OCI-LY7 (cell line): ENCODE measurements at regions not wholly inside any gene's neighbourhood (a gene's known extent, or its start where the extent isn't known, plus 50 kb on each side); places are given as distances from the start of the nearest gene placed in this dataset.

Source experiments
- EZH2phosphoT487 ChIP-seq: fragments of 200-600 bp; sonication (generic); IDR thresholded peaks from 2 replicates; pipeline ENCODE4 v1.6.1; 2018; ENCODE audit warnings: low read depth, borderline replicate concordance, mild to moderate bottlenecking, mixed run types, antibody characterized with exemption, low read length, moderate library complexity, mixed read lengths
- TF ChIP-seq, protein P1 (sequence below): fragments of 200-600 bp; sonication (generic); conservative IDR thresholded peaks from 2 replicates; pipeline ENCODE4 v1.5.1; 2014; ENCODE audit warnings: mild to moderate bottlenecking, antibody characterized with exemption, low read length, moderate library complexity, mixed read lengths

DNA sequence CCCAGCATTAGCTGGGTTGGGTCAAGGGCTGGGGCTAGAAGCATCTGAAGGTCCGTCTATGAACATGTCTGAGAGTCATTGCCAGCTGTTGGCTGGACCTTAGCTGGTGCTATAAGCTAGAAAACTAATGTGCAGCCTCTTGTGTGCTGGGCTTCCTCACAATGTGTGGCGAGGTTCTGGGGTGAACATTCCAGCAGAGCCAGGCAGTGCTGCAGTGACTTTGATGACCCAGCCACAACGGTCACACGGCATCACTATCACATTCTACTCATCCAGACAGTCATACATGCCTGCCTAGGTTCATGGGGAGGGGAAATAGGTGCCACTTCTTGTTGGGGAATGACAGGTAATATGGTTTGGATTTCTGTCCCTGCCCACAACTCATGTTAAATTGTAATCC lies 260.5 kb downstream of the CYP26B1 start:
- TF ChIP-seq, protein P1, sequence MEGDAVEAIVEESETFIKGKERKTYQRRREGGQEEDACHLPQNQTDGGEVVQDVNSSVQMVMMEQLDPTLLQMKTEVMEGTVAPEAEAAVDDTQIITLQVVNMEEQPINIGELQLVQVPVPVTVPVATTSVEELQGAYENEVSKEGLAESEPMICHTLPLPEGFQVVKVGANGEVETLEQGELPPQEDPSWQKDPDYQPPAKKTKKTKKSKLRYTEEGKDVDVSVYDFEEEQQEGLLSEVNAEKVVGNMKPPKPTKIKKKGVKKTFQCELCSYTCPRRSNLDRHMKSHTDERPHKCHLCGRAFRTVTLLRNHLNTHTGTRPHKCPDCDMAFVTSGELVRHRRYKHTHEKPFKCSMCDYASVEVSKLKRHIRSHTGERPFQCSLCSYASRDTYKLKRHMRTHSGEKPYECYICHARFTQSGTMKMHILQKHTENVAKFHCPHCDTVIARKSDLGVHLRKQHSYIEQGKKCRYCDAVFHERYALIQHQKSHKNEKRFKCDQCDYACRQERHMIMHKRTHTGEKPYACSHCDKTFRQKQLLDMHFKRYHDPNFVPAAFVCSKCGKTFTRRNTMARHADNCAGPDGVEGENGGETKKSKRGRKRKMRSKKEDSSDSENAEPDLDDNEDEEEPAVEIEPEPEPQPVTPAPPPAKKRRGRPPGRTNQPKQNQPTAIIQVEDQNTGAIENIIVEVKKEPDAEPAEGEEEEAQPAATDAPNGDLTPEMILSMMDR, result no peak
- no peak for TF ChIP-seq EZH2phosphoT487
